ENCODE measurements at regions not wholly inside any gene's neighbourhood (a gene's known extent, or its start where the extent isn't known, plus 50 kb on each side); places are given as distances from the start of the nearest gene placed in this dataset.
A peak's percentile ranks its signal among the peaks of the same experiment; 100 is the strongest.

- no peaks in the 10 kb centered on the region for H3K4me1 Mint-ChIP-seq
- Histone ChIP-seq H3K4me1 (ENCODE audit: insufficient read depth, low read length) (no peaks in the 10 kb centered on the region), H3K27me3 (ENCODE audit: insufficient read depth, low read length) (no peaks in the 10 kb centered on the region), H3K27ac (ENCODE audit: low read depth, low read length) (no peak overlapping the region), H3K9me3 (ENCODE audit: control insufficient read depth in 1 of 2, low read length in 2 of 2) (peaks cover 0 to 4% of the 10 kb centered on the region in 2 donors), H3K36me3 (ENCODE audit: insufficient read depth, low read length) (no peaks in the 10 kb centered on the region), H3K4me3 (ENCODE audit: low read length in 2 of 2) (no peak overlapping the region)
- H3K36me3 Mint-ChIP-seq: no peaks in the 10 kb centered on the region
- peaks cover 1 to 4% of the 10 kb centered on the region in 2 donors for H3K27me3 Mint-ChIP-seq
- DNase-seq: no peak
- no peak overlapping the region for H3K4me3 Mint-ChIP-seq
- intact Hi-C loops (cut with micrococcal nuclease): no loop called here
- peaks cover 5 to 25% (median 10%) of the 10 kb centered on the region in 8 donors for H3K9me3 Mint-ChIP-seq
- no peak overlapping the region for H3K27ac Mint-ChIP-seq
- ChIA-PET CTCF (ENCODE audit: partially characterized antibody) (interaction anchor here (1.6 kb wide), 1 partner anchor 19 kb away, joined by 3 read pairs; no protein-coding TSS in a partner anchor), POLR2A (ENCODE audit: partially characterized antibody) (no interaction called here)
Observed at GRCh38 chr19:30276883-30277280, 95.3 kb upstream of the ZNF536 start.

DNA sequence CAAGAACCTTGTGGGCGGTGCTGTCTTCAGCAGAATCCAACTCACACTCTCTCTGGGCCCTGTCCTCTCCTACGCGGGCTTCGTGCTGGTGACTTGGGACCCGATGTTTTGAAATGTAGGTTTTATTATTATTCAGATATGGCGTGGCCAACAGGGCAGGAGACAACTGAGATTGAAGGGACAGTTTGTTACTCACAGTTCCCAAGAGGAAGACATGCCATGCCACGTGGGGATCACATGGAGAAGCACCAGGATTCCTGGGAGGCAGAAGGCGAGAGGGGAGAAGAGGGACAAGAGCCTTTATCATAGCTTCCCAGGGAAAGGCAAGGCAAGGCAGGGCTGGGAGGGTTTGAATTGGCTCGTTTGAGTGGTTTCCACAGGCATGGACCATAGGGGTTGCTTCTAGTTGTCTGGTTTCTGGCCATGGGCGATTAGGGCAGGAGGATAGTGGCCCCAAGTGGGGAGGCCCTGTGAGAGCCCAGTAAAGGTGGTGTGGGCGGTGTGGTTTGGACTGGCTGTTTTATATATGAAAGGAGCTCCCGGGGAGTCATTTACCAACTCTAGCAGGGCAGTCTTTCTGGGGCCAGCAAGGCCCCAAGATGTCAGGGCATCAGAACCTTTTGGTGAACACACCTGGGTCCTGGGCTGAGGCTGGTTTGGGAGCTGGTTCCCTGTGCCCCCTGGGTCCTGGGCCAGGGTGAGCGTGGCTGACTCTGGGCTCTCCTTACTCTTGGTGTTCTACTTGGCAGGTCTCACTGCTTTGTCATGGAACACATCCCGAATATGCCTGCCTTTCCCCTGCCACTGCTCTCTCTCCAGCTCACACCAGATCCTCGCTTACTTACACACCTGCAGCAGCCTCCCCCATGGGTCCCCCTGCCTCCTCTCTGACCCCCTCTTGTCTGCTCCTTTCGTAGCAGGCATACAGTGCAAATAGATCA is 94.0 kb upstream of the ZNF536 start:
- no peak for DNase-seq
- Histone ChIP-seq H3K4me3 (ENCODE audit: low read length in 2 of 2) (no peak overlapping the region), H3K4me1 (ENCODE audit: insufficient read depth, low read length) (no peaks in the 10 kb centered on the region), H3K27me3 (ENCODE audit: insufficient read depth, low read length) (no peaks in the 10 kb centered on the region), H3K27ac (ENCODE audit: low read depth, low read length) (no peak overlapping the region), H3K36me3 (ENCODE audit: insufficient read depth, low read length) (no peaks in the 10 kb centered on the region), H3K9me3 (ENCODE audit: control insufficient read depth in 1 of 2, low read length in 2 of 2) (peaks cover 0 to 1% of the 10 kb centered on the region in 2 donors)
- Mint-ChIP-seq H3K4me3 (no peak overlapping the region), H3K4me1 (no peaks in the 10 kb centered on the region), H3K27ac (no peak overlapping the region), H3K9me3 (peaks cover 4 to 17% (median 5%) of the 10 kb centered on the region in 8 donors), H3K27me3 (peaks cover 1 to 4% of the 10 kb centered on the region in 2 donors), H3K36me3 (no peaks in the 10 kb centered on the region)
- intact Hi-C loops (cut with micrococcal nuclease): no loop called here
- POLR2A ChIA-PET (ENCODE audit: partially characterized antibody): no interaction called here
- CTCF ChIA-PET (ENCODE audit: partially characterized antibody): interaction anchor here (1.6 kb wide), 1 partner anchor 21 kb away, joined by 3 read pairs; no protein-coding TSS in a partner anchor

DNA sequence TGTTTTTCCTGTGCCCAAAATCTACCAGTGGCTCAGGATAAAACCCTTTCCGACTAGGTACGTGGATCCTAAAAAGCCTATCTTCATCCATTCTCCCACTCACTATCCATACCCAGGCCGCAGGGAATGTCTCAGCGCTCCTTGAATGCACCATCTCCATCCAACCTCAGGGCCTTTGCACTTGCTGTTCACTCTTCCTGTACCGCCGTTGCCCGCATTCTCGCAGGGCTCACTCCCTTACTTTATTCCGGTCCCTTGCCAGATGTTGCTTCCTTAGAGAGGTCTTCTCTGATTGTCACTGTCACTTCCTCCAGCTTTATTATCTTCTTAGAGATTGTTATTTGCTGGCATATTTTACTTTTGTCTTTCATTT is 93.3 kb upstream of the ZNF536 start:
- ChIA-PET POLR2A (ENCODE audit: partially characterized antibody) (no interaction called here), CTCF (ENCODE audit: partially characterized antibody) (no interaction called here)
- no peaks in the 10 kb centered on the region for H3K4me1 Mint-ChIP-seq
- no peak overlapping the region for H3K4me3 Mint-ChIP-seq
- H3K27me3 Mint-ChIP-seq: peaks cover 1 to 4% of the 10 kb centered on the region in 2 donors
- no peak overlapping the region for H3K27ac Mint-ChIP-seq
- H3K9me3 Mint-ChIP-seq: peaks cover 0 to 12% (median 0%) of the 10 kb centered on the region in 8 donors
- no peak overlapping the region for H3K4me3 ChIP-seq (ENCODE audit: low read length in 2 of 2)
- no peak for DNase-seq
- no peaks in the 10 kb centered on the region for H3K27me3 ChIP-seq (ENCODE audit: insufficient read depth, low read length)
- H3K36me3 Mint-ChIP-seq: no peaks in the 10 kb centered on the region
- H3K4me1 ChIP-seq (ENCODE audit: insufficient read depth, low read length): no peaks in the 10 kb centered on the region
- H3K9me3 ChIP-seq (ENCODE audit: control insufficient read depth in 1 of 2, low read length in 2 of 2): no peaks in the 10 kb centered on the region
- no peak overlapping the region for H3K27ac ChIP-seq (ENCODE audit: low read depth, low read length)
- no peaks in the 10 kb centered on the region for H3K36me3 ChIP-seq (ENCODE audit: insufficient read depth, low read length)
- intact Hi-C loops (cut with micrococcal nuclease): no loop called here

DNA sequence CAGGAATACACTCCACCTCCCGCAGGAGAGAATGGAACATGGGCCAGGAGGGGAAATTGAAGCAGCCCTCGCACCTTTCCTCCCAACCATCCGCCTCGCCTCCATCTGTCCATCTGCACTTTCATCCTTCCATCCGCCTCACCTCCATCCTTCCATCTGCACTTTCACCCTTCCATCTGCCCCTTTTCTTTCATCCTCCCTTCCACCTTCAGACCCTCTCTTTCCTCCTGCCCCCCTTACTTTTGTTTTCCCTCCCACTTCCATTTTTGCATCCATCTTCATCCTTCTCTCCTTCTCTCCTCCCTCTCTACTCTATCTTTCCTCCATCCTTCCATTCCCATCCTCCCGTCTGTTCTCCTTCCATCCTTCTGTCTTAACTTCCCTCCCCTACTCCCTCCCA is 92.2 kb upstream of the ZNF536 start:
- H3K4me1 Mint-ChIP-seq: no peaks in the 10 kb centered on the region
- peaks cover 1 to 4% of the 10 kb centered on the region in 2 donors for H3K27me3 Mint-ChIP-seq
- Histone ChIP-seq H3K27me3 (ENCODE audit: insufficient read depth, low read length) (no peaks in the 10 kb centered on the region), H3K4me1 (ENCODE audit: insufficient read depth, low read length) (no peaks in the 10 kb centered on the region), H3K27ac (ENCODE audit: low read depth, low read length) (no peak overlapping the region), H3K9me3 (ENCODE audit: control insufficient read depth in 1 of 2, low read length in 2 of 2) (no peaks in the 10 kb centered on the region), H3K36me3 (ENCODE audit: insufficient read depth, low read length) (no peaks in the 10 kb centered on the region), H3K4me3 (ENCODE audit: low read length in 2 of 2) (no peak overlapping the region)
- peaks cover 0 to 7% (median 0%) of the 10 kb centered on the region in 8 donors for H3K9me3 Mint-ChIP-seq
- intact Hi-C loops (cut with micrococcal nuclease): no loop called here
- H3K27ac Mint-ChIP-seq: peak overlapping the region in 1 of 7 donors; percentile 73
- no peak for DNase-seq
- H3K4me3 Mint-ChIP-seq: no peak overlapping the region
- H3K36me3 Mint-ChIP-seq: no peaks in the 10 kb centered on the region
- ChIA-PET CTCF (ENCODE audit: partially characterized antibody) (no interaction called here), POLR2A (ENCODE audit: partially characterized antibody) (no interaction called here)

- Mint-ChIP-seq H3K36me3 (no peaks in the 10 kb centered on the region), H3K27me3 (peaks cover 1 to 4% of the 10 kb centered on the region in 2 donors), H3K4me1 (no peaks in the 10 kb centered on the region), H3K9me3 (peaks cover 0 to 7% (median 0%) of the 10 kb centered on the region in 8 donors), H3K4me3 (no peak overlapping the region), H3K27ac (no peak overlapping the region)
- CTCF ChIA-PET (ENCODE audit: partially characterized antibody): no interaction called here
- POLR2A ChIA-PET (ENCODE audit: partially characterized antibody): no interaction called here
- Histone ChIP-seq H3K9me3 (ENCODE audit: control insufficient read depth in 1 of 2, low read length in 2 of 2) (no peaks in the 10 kb centered on the region), H3K36me3 (ENCODE audit: insufficient read depth, low read length) (no peaks in the 10 kb centered on the region), H3K4me3 (ENCODE audit: low read length in 2 of 2) (no peak overlapping the region), H3K27me3 (ENCODE audit: insufficient read depth, low read length) (no peaks in the 10 kb centered on the region), H3K4me1 (ENCODE audit: insufficient read depth, low read length) (no peaks in the 10 kb centered on the region), H3K27ac (ENCODE audit: low read depth, low read length) (no peak overlapping the region)
- no peak for DNase-seq
- intact Hi-C loops (cut with micrococcal nuclease): no loop called here
Observed at GRCh38 chr19:30281906-30282305, 90.3 kb upstream of the ZNF536 start.

DNA sequence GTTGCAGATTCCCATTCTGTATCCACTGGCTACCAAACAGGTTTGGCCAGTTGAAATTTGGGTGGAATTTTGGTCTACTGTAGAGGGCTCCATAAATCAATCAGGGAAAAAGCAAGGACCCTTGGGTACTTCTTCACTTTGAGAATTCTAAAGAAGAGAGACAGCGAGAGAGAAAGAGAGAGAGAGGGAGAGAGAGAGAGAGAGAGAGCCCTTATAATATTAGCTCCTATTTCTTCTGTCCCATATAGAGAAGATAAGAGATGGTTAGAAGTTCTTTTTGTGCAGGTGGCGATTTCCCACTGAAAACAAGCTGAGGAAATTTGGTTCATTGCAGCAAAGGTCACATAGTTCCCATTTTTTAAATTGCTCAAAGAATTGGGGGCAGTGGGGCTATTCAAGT is 88.6 kb upstream of the ZNF536 start:
- peaks cover 0 to 9% (median 3%) of the 10 kb centered on the region in 8 donors for H3K9me3 Mint-ChIP-seq
- Histone ChIP-seq H3K4me3 (ENCODE audit: low read length in 2 of 2) (no peak overlapping the region), H3K27me3 (ENCODE audit: insufficient read depth, low read length) (no peaks in the 10 kb centered on the region), H3K36me3 (ENCODE audit: insufficient read depth, low read length) (no peaks in the 10 kb centered on the region), H3K9me3 (ENCODE audit: control insufficient read depth in 1 of 2, low read length in 2 of 2) (no peaks in the 10 kb centered on the region), H3K27ac (ENCODE audit: low read depth, low read length) (no peak overlapping the region), H3K4me1 (ENCODE audit: insufficient read depth, low read length) (no peaks in the 10 kb centered on the region)
- no peak overlapping the region for H3K4me3 Mint-ChIP-seq
- H3K27ac Mint-ChIP-seq: no peak overlapping the region
- POLR2A ChIA-PET (ENCODE audit: partially characterized antibody): no interaction called here
- no peaks in the 10 kb centered on the region for H3K36me3 Mint-ChIP-seq
- no peaks in the 10 kb centered on the region for H3K4me1 Mint-ChIP-seq
- intact Hi-C loops (cut with micrococcal nuclease): no loop called here
- H3K27me3 Mint-ChIP-seq: peaks cover 1 to 4% of the 10 kb centered on the region in 2 donors
- no peak for DNase-seq
- CTCF ChIA-PET (ENCODE audit: partially characterized antibody): no interaction called here

DNA sequence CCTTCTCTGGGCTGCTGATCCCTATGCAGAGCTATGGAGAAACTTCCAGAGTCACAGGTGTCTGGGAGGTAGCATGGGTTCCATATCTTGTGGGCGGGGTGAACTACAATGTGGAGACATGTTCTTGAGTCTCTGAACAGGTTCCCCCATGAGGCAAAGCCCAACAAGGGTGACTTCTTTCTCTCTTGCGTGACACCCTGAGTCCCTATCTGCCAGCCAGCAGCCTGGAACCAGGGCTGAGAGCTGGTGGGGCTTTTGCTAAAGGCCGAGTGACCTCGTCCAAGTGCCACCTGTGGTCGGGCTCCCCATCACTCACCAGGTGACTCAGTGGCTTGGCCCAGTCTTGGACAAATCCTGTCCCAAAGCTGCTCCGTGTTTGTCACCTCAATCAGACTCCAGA is 88.0 kb upstream of the ZNF536 start:
- H3K9me3 Mint-ChIP-seq: peaks cover 0 to 10% (median 2%) of the 10 kb centered on the region in 8 donors
- CTCF ChIA-PET (ENCODE audit: partially characterized antibody): no interaction called here

More for the DNA sequence above, 88.0 kb upstream of the ZNF536 start:
- Histone ChIP-seq H3K27me3 (ENCODE audit: insufficient read depth, low read length) (no peaks in the 10 kb centered on the region), H3K9me3 (ENCODE audit: control insufficient read depth in 1 of 2, low read length in 2 of 2) (no peaks in the 10 kb centered on the region), H3K27ac (ENCODE audit: low read depth, low read length) (no peak overlapping the region), H3K36me3 (ENCODE audit: insufficient read depth, low read length) (no peaks in the 10 kb centered on the region), H3K4me3 (ENCODE audit: low read length in 2 of 2) (no peak overlapping the region), H3K4me1 (ENCODE audit: insufficient read depth, low read length) (no peaks in the 10 kb centered on the region)
- intact Hi-C loops (cut with micrococcal nuclease): no loop called here
- POLR2A ChIA-PET (ENCODE audit: partially characterized antibody): no interaction called here
- no peak for DNase-seq
- no peaks in the 10 kb centered on the region for H3K36me3 Mint-ChIP-seq
- H3K4me1 Mint-ChIP-seq: no peaks in the 10 kb centered on the region
- no peak overlapping the region for H3K4me3 Mint-ChIP-seq
- no peak overlapping the region for H3K27ac Mint-ChIP-seq
- peaks cover 0 to 1% of the 10 kb centered on the region in 2 donors for H3K27me3 Mint-ChIP-seq

Measured in CD4-positive, alpha-beta memory T cell (primary cell).